ENCODE measurements at regions not wholly inside any gene's neighbourhood (a gene's known extent, or its start where the extent isn't known, plus 50 kb on each side); places are given as distances from the start of the nearest gene placed in this dataset.
"Not testable (repeated sequence)": the region's sequence is repeated elsewhere in the genome, so short reads cannot be mapped to it uniquely, and the experiment has no call there.

DNA sequence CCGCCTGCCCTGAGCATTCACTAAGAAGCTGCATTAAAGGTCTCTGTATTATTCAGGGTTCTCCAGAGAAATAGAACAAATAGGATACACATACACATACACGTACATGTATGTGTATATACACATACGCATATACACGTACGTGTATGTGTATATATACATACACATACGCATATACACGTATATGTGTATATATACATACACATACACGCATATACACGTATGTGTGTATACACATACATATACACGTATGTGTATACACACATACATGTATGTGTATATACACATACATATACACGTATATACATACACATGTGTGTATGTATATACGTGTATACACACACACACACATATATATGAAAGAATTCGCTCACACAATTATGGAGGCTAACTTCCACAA lies 108.9 kb upstream of the BARHL2 start:
- DNase-seq (ENCODE audit: low read depth in 2 of 2) = no peak
- TF ChIP-seq, protein P1, sequence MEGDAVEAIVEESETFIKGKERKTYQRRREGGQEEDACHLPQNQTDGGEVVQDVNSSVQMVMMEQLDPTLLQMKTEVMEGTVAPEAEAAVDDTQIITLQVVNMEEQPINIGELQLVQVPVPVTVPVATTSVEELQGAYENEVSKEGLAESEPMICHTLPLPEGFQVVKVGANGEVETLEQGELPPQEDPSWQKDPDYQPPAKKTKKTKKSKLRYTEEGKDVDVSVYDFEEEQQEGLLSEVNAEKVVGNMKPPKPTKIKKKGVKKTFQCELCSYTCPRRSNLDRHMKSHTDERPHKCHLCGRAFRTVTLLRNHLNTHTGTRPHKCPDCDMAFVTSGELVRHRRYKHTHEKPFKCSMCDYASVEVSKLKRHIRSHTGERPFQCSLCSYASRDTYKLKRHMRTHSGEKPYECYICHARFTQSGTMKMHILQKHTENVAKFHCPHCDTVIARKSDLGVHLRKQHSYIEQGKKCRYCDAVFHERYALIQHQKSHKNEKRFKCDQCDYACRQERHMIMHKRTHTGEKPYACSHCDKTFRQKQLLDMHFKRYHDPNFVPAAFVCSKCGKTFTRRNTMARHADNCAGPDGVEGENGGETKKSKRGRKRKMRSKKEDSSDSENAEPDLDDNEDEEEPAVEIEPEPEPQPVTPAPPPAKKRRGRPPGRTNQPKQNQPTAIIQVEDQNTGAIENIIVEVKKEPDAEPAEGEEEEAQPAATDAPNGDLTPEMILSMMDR (IDR thresholded peaks at IDR 0.05; ENCODE audit: low read depth, low read length) = no peak
- H3K4me3 ChIP-seq (replicated peaks in 1 of 2; ENCODE audit: low read depth in 2 of 2, low read length in 2 of 2) = no peak overlapping the region

DNA sequence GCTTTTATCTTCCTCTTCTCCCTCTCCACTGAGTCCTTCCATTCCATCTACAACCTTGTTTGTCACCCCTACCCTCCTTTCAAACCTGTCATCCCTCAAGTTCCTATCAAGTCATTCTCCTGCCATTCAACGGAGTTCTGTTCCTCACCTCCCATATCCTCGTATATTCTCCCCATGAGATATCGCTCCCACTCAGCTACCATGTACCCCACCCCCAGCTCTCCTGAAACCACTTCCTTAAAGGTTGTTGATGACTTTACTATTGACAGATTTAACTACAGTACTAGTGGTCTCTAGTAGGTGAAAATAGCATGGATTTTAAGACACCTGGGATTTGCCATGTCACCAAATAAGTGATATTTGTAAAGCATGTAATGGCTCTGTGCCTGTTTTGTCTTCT lies 107.4 kb upstream of the BARHL2 start:
- TF ChIP-seq, protein P1 (IDR thresholded peaks at IDR 0.05; ENCODE audit: low read depth, low read length) = no peak
- no peak overlapping the region for H3K4me3 ChIP-seq (replicated peaks in 1 of 2; ENCODE audit: low read depth in 2 of 2, low read length in 2 of 2)
- DNase-seq (ENCODE audit: low read depth in 2 of 2) = no peak

DNA sequence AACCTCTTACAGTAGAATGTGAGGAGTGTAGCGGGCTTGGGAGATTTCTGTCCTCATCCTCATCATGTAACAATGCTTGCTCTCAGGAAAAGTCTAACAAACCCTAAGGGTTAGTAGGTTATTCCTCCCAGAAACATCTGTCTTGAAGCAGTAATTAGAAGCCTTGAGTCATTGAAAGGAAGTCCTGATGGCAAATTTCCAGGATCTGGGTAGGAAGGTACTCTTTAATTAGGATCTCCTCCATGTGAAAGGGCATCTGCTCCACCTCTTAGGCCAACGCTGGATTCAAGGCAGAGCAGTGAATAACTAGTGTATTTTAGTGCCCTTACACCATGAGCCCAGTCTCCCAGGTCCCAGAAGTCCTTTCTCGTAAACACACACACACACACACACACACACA lies 106.6 kb upstream of the BARHL2 start:
- TF ChIP-seq, protein P1 (IDR thresholded peaks at IDR 0.05; ENCODE audit: low read depth, low read length) = no peak
- no peak for DNase-seq (ENCODE audit: low read depth in 2 of 2)
- no peak overlapping the region for H3K4me3 ChIP-seq (replicated peaks in 1 of 2; ENCODE audit: low read depth in 2 of 2, low read length in 2 of 2)

DNA sequence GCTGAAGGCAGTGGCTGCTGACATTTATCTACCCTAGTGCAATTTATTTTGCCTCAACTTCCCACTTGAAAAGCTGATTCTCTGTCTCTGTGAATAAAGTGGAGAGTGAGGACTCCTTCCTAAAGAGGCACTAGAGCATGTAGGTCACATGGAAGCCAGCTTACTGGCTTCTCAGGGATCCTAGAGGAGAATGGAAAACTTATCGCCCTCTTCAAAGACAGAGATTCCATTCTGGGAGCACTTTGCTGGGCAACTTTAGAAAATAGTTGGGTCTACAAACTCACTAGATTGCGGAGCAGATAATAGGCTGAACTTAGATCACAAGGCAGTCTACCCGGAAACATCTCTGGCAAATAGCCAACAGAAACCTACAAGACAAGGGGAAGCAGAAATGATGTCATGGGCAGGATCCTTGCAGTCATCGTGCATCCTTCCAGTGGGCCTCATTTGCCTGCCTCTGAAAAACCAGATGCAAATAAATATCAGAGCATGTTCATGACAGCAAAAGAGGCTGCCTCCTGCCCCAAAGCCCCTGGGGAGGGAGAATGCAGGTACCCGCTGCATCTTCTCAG lies 104.8 kb upstream of the BARHL2 start:
- TF ChIP-seq, protein P1 (IDR thresholded peaks at IDR 0.05; ENCODE audit: low read depth, low read length) = no peak
- no peak for DNase-seq (ENCODE audit: low read depth in 2 of 2)
- no peak overlapping the region for H3K4me3 ChIP-seq (replicated peaks in 1 of 2; ENCODE audit: low read depth in 2 of 2, low read length in 2 of 2)

DNA sequence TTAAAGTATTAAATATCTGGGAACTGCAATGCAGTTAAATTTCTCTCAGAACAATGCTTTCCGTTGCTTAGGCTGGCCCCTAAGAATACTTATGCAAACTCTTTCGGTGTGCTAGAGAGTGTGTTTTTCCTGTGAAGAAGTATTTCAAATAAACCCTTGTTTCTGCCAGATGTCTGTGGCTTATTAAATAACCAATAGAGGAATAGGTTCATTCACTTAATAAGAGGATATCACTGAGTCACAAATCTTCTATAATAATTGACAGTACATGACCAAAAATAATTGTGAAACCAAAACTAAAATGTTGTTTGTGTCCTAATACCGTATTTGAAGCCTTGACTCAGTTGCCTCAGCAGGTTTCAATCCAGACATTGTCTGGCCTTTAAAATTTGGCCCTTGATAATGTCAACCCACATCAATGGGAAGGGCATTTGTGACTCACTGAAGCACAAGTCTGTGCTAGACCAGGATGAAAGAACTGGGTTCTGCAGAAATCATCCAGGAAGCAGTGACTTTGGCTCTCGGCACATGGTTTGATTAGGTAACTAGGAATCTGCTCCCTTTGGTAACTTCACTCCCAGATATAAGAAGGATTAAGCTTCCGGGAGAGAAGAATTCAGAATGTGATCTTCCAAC lies 104.2 kb upstream of the BARHL2 start:
- no peak overlapping the region for H3K4me3 ChIP-seq (replicated peaks in 1 of 2; ENCODE audit: low read depth in 2 of 2, low read length in 2 of 2)
- DNase-seq (ENCODE audit: low read depth in 2 of 2) = peak in 1 of 2 donors; percentile 6
- TF ChIP-seq, protein P1 (IDR thresholded peaks at IDR 0.05; ENCODE audit: low read depth, low read length) = no peak

DNA sequence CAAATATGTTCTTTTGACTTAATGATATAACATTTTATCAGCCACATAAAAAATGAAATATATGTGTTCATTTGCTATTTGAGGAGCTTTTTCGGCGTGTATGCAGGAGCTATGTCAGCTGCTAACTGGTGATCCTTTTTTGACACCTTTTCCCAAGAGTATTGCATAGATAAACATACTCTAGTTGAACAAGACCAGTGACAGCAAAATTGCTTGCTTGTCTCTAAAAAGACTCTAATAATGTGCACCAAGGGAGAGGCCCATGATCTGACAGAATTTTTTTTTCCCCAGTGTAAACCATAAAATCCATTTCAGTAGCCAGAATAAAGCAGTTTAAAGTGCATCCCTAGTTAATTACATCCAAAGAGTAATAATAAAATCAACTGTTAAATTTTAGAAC lies 103.6 kb upstream of the BARHL2 start:
- no peak overlapping the region for H3K4me3 ChIP-seq (replicated peaks in 1 of 2; ENCODE audit: low read depth in 2 of 2, low read length in 2 of 2)
- TF ChIP-seq, protein P1 (IDR thresholded peaks at IDR 0.05; ENCODE audit: low read depth, low read length) = no peak
- no peak for DNase-seq (ENCODE audit: low read depth in 2 of 2)

DNA sequence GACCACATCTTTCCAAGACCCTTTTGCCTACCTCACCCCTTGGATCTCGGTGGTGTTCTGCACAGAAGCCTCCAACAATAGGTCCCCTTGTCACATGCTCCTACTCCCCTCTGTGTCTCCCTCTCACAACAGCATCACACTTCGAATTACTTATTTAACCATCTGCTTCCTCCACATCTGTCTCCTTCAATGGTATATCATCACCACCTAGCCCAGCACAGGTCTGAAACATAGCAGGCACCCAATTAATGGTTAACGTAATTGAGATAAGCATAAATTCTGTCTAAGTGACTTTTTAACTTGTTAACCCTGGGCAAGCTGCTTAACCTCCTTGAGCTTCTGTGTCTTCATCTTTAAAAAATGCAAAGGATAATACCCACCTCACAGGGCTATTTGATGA lies 100.3 kb upstream of the BARHL2 start:
- TF ChIP-seq, protein P1 (IDR thresholded peaks at IDR 0.05; ENCODE audit: low read depth, low read length) = no peak
- no peak overlapping the region for H3K4me3 ChIP-seq (replicated peaks in 1 of 2; ENCODE audit: low read depth in 2 of 2, low read length in 2 of 2)
- DNase-seq (ENCODE audit: low read depth in 2 of 2) = no peak

DNA sequence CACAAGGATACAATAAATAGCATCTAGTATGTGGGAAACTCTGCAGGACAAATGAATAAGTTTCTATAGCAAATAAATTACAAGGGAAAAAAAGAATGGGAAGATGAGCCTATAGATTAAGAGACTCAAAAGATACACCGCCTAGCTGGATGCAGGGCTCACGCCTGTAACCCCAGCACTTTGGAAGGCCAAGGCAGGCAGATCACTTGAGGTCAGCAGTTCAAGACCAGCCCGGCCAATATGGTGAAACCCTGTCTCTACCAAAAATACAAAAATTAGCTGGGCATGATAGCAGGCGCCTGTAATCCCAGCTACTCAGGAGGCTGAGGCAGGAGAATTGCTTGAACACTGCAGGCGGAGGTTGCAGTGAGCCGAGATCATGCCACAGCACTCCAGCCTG lies 95.1 kb upstream of the BARHL2 start:
- not testable (repeated sequence) for H3K4me3 ChIP-seq (replicated peaks in 1 of 2; ENCODE audit: low read depth in 2 of 2, low read length in 2 of 2); DNase-seq (ENCODE audit: low read depth in 2 of 2)

DNA sequence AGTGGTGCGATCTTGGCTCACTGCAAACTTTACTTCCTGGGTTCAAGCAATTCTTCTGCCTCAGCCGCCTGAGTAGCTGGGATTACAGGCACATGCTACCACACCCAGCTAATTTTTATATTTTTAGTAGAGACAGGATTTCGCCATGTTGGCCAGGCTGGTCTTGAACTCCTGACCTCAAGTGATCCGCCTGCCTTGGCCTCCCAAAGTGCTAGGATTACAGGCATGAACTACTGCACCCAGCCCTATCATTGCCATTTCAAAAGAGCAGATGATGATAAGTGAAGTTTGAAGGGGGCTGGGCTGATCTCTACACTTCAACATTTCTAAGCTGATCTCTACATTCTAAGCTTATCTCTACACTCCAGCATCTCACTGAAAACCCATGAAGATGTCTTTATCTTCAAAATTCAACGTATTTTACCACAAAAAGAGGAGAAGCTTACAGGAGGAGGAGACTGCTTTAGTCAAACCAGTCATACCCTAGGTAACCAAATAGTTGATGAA lies 94.4 kb upstream of the BARHL2 start:
- H3K4me3 ChIP-seq (replicated peaks in 1 of 2; ENCODE audit: low read depth in 2 of 2, low read length in 2 of 2); DNase-seq (ENCODE audit: low read depth in 2 of 2): not testable (repeated sequence)

Measured in cardiac fibroblast (primary cell).